HepG2 (cell line): ENCODE measurements at regions not wholly inside any gene's neighbourhood (a gene's known extent, or its start where the extent isn't known, plus 50 kb on each side); places are given as distances from the start of the nearest gene placed in this dataset.

Source experiments
- ATAC-seq: fragments of 200-7000 bp; cut with Tn5 transposase; 3 replicates; pipeline ENCODE4 v1.9.1; 2020; ENCODE audit warnings: mild to moderate bottlenecking, moderate library complexity
- BruUV-seq: library from RNA; stranded (reverse); fragments of 400-500 nt; replicated peaks from 2 replicates; lab custom pipeline; 2021; lab: Mats Ljungman, UMichigan
- CTCF ChIA-PET: fragments of 300-600 bp; formaldehyde crosslinking; extraction: SDS; loops from one replicate; lab custom pipeline; 2021; ENCODE audit warnings: low total read pairs, inconsistent platforms, low intra/inter-chr PET ratio; lab: Yijun Ruan, JAX
- POLR2A ChIA-PET: fragments of 350-600 bp; sonication (Branson Sonifier 250); formaldehyde crosslinking; loops from one replicate; lab custom pipeline; 2020; ENCODE audit warnings: antibody characterized with exemption, inconsistent platforms; lab: Yijun Ruan, JAX
- DNase-seq: peaks from one replicate; pipeline ENCODE4 v3.0.0-alpha.2; 2015; ENCODE audit warnings: low spot score
- FAIRE-seq: peaks from 3 replicates; lab custom pipeline; 2011; peaks lifted over from hg19 to GRCh38; lab: Jason Lieb, UNC
- H2AFZ ChIP-seq: one replicate; pipeline ENCODE4 v1.6.1; 2011; ENCODE audit warnings: low read length, inconsistent platforms
- H3K27ac ChIP-seq: fragments of 300-600 bp; 3 replicates; pipeline ENCODE4 v1.8.0; 2011; ENCODE audit warnings: mixed run types, mild to moderate bottlenecking, mixed read lengths, low read length, inconsistent platforms; ENCODE audit not compliant: insufficient read depth; ENCODE audit errors: extremely low read length
- H3K27me3 ChIP-seq, 2 experiments: fragments of 200-600 bp in 1 of 2; 2 replicates in 1 of 2; 3 replicates in 1 of 2; pipeline versions ENCODE4 v1.6.0 to v1.8.0; 2011; ENCODE audit warnings: low read length in 2 of 2, mild to moderate bottlenecking in 2 of 2, moderate library complexity in 2 of 2, inconsistent platforms in 1 of 2; ENCODE audit not compliant: insufficient read depth in 2 of 2, control insufficient read depth in 1 of 2
- H3K36me3 ChIP-seq, 2 experiments: fragments of 200-600 bp in 1 of 2; replicated peaks in 1 of 2; 2 replicates in 1 of 2; 3 replicates in 1 of 2; pipeline versions ENCODE4 v1.5.1 to v1.8.0; 2011; ENCODE audit warnings: low read length in 2 of 2, inconsistent platforms in 1 of 2; ENCODE audit not compliant: insufficient read depth in 2 of 2, control insufficient read depth in 1 of 2
- H3K4me1 ChIP-seq: 2 replicates; pipeline ENCODE4 v1.5.1; 2012; ENCODE audit warnings: low read length, inconsistent platforms; ENCODE audit not compliant: insufficient read depth
- H3K4me2 ChIP-seq: 2 replicates; pipeline ENCODE4 v1.6.0; 2011; ENCODE audit warnings: low read depth, low read length, inconsistent platforms
- H3K4me3 ChIP-seq, 3 experiments: fragments of 200-600 bp in 1 of 3; sonication (generic), shearing (Covaris generic) in 1 of 3; replicated peaks in 1 of 3; 2 replicates each; pipeline ENCODE4 v1.5.1; 2011 to 2016; ENCODE audit warnings: low read length in 3 of 3, inconsistent platforms in 2 of 3, low read depth in 2 of 3, mild to moderate bottlenecking in 2 of 3, control low read depth in 1 of 3, mixed read lengths in 1 of 3; ENCODE audit not compliant: insufficient read depth in 1 of 3
- H3K79me2 ChIP-seq: one replicate; pipeline ENCODE4 v1.6.1; 2011; ENCODE audit warnings: low read length, inconsistent platforms; ENCODE audit not compliant: insufficient read depth
- H3K9ac ChIP-seq: 2 replicates; pipeline ENCODE4 v1.6.0; 2011; ENCODE audit warnings: mild to moderate bottlenecking, low read depth, low read length, inconsistent platforms; ENCODE audit not compliant: insufficient read depth
- H3K9me3 ChIP-seq: 2 replicates; pipeline ENCODE4 v1.5.1; 2012; ENCODE audit warnings: mild to moderate bottlenecking, low read length
- H4K20me1 ChIP-seq: 2 replicates; pipeline ENCODE4 v1.6.0; 2011; ENCODE audit warnings: inconsistent platforms, mild to moderate bottlenecking, low read length, moderate library complexity; ENCODE audit not compliant: insufficient read depth
- CBX1 ChIP-seq: IDR thresholded peaks from one replicate; pipeline ENCODE4 v1.6.1; 2016; ENCODE audit warnings: antibody characterized with exemption, low read depth
- DPF2 ChIP-seq: sonication (generic); formaldehyde crosslinking; IDR thresholded peaks from 2 replicates; pipeline ENCODE4 v1.4.0; 2020; ENCODE audit warnings: mild to moderate bottlenecking, low read depth, missing genetic modification reagents, borderline replicate concordance
- ELK4 ChIP-seq: sonication (generic); formaldehyde crosslinking; IDR thresholded peaks from 2 replicates; pipeline ENCODE4 v1.9.0; 2021; ENCODE audit warnings: missing genetic modification reagents, borderline replicate concordance
- HNF4A ChIP-seq: sonication (generic); formaldehyde crosslinking; IDR thresholded peaks from 2 replicates; pipeline ENCODE4 v1.4.0; 2020; ENCODE audit warnings: missing genetic modification reagents
- NFKBIZ ChIP-seq: IDR thresholded peaks from 2 replicates; pipeline ENCODE4 v1.6.1; 2018; ENCODE audit warnings: missing genetic modification reagents, missing compliant biosample characterization
- RARG ChIP-seq: sonication (generic); formaldehyde crosslinking; IDR thresholded peaks from 2 replicates; pipeline ENCODE4 v1.4.0; 2020; ENCODE audit warnings: low read depth, mild to moderate bottlenecking, missing genetic modification reagents
- TOPORS ChIP-seq: sonication (generic); formaldehyde crosslinking; IDR thresholded peaks from 2 replicates; pipeline ENCODE4 v1.8.0; 2023; ENCODE audit warnings: mild to moderate bottlenecking, missing genetic modification reagents
- WGBS: methylation state at CpG from one replicate; pipeline ENCODE4 v1.1.6; 2017; ENCODE audit warnings: low lambda C conversion rate; 5-methylcytosine and 5-hydroxymethylcytosine counted together
- in situ Hi-C: cut with HindIII; loops from 2 replicates; pipeline ENCODE4 v1.10.0; 2017; ENCODE audit warnings: low pct_unique_long_range_greater_than_20kb; ENCODE audit not compliant: extremely low pct_ligation_motif_present
- intact Hi-C: fragments of 100-400 bp; cut with micrococcal nuclease; formaldehyde crosslinking; loops from one replicate; pipeline ENCODE4 v1.10.0; 2022; ENCODE audit not compliant: unreplicated experiment

GRCh38 chr12:17158201-17158600 is 552.2 kb upstream of the LMO3 start:
- no peak overlapping the region for H3K4me2 ChIP-seq
- ATAC-seq, result no peak
- 0% methylated on average over 1 of the region's 1 CpG for WGBS
- no peaks in the 10 kb centered on the region for H3K4me1 ChIP-seq
- peaks cover 13% of the 10 kb centered on the region for H3K9me3 ChIP-seq
- BruUV-seq, result no TSS peak
- no peaks in the 10 kb centered on the region for H3K79me2 ChIP-seq
- no peak overlapping the region for H3K4me3 ChIP-seq
- ChIA-PET POLR2A (no interaction called here), CTCF (no interaction called here)
- no peaks in the 10 kb centered on the region for H4K20me1 ChIP-seq
- H3K27me3 ChIP-seq, result no peaks in the 10 kb centered on the region
- no peak overlapping the region for H3K27ac ChIP-seq
- DNase-seq, result no peak
- in situ Hi-C loops (no loop called here), intact Hi-C loops (no loop called here)
- no peaks in the 10 kb centered on the region for H3K36me3 ChIP-seq
- no peak overlapping the region for H3K9ac ChIP-seq
- FAIRE-seq, result no peak
- no peak overlapping the region for H2AFZ ChIP-seq
- TF ChIP-seq RARG, result no peak

- ChIA-PET POLR2A (no interaction called here), CTCF (no interaction called here)
- no peaks in the 10 kb centered on the region for H3K79me2 ChIP-seq
- no peak overlapping the region for H3K27ac ChIP-seq
- WGBS, result 0% methylated on average over 2 of the region's 2 CpGs
- peaks cover 55% of the 10 kb centered on the region for H3K9me3 ChIP-seq
- no peaks in the 10 kb centered on the region for H3K27me3 ChIP-seq
- FAIRE-seq, result no peak
- no peak overlapping the region for H3K4me3 ChIP-seq
- no peak overlapping the region for H2AFZ ChIP-seq
- in situ Hi-C loops, result no loop called here
- ATAC-seq, result no peak
- no TSS peak for BruUV-seq
- no peaks in the 10 kb centered on the region for H3K4me1 ChIP-seq
- no peaks in the 10 kb centered on the region for H3K36me3 ChIP-seq
- peak; percentile 1 for DNase-seq
- no peak overlapping the region for H3K4me2 ChIP-seq
- no peak overlapping the region for H3K9ac ChIP-seq
- no peaks in the 10 kb centered on the region for H4K20me1 ChIP-seq
- TF ChIP-seq TOPORS (CRISPR knock-in tag), result no peak
- no peak for TF ChIP-seq NFKBIZ
- TF ChIP-seq HNF4A, result 0 out of 2 replicates have a peak, but pooled peaks have one; percentile 12
- TF ChIP-seq DPF2, result no peak
- TF ChIP-seq ELK4 (CRISPR knock-in tag), result no peak
- TF ChIP-seq CBX1, result no peak
- intact Hi-C loops, result no loop called here
These were observed 546.0 kb upstream of the LMO3 start for GRCh38 chr12:17151917-17152316.
